ENCODE measurements at regions not wholly inside any gene's neighbourhood (a gene's known extent, or its start where the extent isn't known, plus 50 kb on each side); places are given as distances from the start of the nearest gene placed in this dataset.
A peak's percentile ranks its signal among the peaks of the same experiment; 100 is the strongest.

DNA sequence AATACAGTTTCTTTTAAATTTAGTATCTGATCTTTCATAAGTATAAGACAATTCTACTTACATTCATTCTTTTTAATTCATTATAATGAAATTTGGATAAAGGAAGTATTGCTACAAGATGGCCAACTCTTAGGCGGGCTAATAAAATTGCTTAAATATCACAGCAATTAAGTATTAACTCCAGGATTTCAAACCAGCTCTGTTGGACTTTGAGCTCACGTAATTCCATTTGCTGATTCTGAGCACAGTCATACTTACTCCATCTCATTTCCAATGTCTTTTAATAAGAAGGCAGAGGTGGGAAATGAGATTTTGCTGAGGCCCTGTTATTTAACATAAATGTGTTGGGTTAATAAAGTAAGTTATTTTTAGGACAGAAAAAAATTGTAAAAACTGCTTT lies 748.1 kb downstream of the KCNA4 start:
- DNase-seq (ENCODE audit: low read depth), result no peak
- Histone ChIP-seq H3K9ac (ENCODE audit: low read length) (no peak overlapping the region), H3K4me1 (ENCODE audit: control insufficient read depth, insufficient read depth, low read length) (peaks cover 4% of the 10 kb centered on the region), H3K4me3 (ENCODE audit: low read length) (no peak overlapping the region), H3K9me3 (ENCODE audit: control insufficient read depth, low read length) (no peaks in the 10 kb centered on the region), H3K27me3 (replicated peaks; ENCODE audit: control insufficient read depth, insufficient read depth, low read length) (no peaks in the 10 kb centered on the region), H3K36me3 (ENCODE audit: control insufficient read depth, insufficient read depth, low read length, severe bottlenecking) (no peaks in the 10 kb centered on the region)

- no peak overlapping the region for H3K9ac ChIP-seq (ENCODE audit: low read length)
- H3K4me1 ChIP-seq (ENCODE audit: control insufficient read depth, insufficient read depth, low read length), result peaks cover 4% of the 10 kb centered on the region
- no peak for DNase-seq (ENCODE audit: low read depth)
- H3K36me3 ChIP-seq (ENCODE audit: control insufficient read depth, insufficient read depth, low read length, severe bottlenecking), result no peaks in the 10 kb centered on the region
- no peaks in the 10 kb centered on the region for H3K9me3 ChIP-seq (ENCODE audit: control insufficient read depth, low read length)
- H3K27me3 ChIP-seq (replicated peaks; ENCODE audit: control insufficient read depth, insufficient read depth, low read length), result no peaks in the 10 kb centered on the region
- H3K4me3 ChIP-seq (ENCODE audit: low read length), result no peak overlapping the region
Observed at GRCh38 chr11:29265792-29266191, 751.0 kb downstream of the KCNA4 start.

DNA sequence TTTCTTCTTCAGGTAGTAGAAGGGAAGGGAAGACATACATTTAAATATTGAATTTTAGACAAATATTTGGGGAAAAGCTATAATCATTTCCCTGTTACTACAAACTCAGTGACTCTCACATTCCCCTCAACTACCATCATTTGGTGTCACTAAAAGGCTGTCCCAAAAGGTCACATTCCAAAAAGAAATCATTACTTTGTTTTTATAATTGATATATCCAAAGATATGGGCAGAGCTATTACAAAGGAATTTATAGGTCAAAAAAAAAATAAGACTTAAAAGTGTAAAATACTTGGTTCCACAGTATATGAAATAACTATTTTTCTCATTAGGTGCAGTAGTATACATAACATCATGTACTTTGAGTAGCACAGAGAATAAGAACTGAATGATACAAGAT lies 751.4 kb downstream of the KCNA4 start:
- Histone ChIP-seq H3K27me3 (replicated peaks; ENCODE audit: control insufficient read depth, insufficient read depth, low read length) (no peaks in the 10 kb centered on the region), H3K9me3 (ENCODE audit: control insufficient read depth, low read length) (no peaks in the 10 kb centered on the region), H3K9ac (ENCODE audit: low read length) (no peak overlapping the region), H3K36me3 (ENCODE audit: control insufficient read depth, insufficient read depth, low read length, severe bottlenecking) (no peaks in the 10 kb centered on the region), H3K4me3 (ENCODE audit: low read length) (no peak overlapping the region), H3K4me1 (ENCODE audit: control insufficient read depth, insufficient read depth, low read length) (peaks cover 4% of the 10 kb centered on the region)
- DNase-seq (ENCODE audit: low read depth), result no peak

DNA sequence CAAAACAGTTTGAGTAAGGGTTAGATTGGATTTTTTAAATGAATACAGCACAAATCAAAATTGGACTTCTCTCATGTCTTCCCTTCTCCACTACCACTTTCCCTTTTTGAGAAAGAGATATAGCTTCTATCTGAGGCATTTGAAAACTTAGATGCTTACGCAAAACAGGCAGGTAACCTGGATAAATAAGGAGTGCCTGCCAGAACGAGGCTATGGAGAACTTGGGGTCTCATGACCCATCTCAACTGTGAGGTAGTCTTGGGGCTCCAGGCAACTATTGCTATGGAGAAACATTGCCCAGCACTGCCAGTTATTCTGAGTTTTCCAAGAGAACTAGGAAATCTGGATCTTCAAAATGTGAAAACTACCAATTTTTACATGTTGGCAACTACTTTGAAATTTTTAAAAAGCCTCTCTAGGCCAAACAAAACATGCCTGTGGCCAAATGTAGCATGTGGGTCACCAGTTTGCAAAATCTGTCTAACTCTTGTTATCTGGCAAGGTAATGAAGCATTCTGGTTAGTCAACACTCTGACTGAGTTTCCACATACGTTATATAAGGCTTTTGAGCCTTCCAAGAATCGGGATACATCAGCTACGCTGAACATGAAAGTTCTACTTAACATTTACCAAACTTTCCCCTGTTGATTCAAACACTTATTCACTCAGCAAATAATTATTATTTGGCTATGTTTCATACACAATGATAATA lies 752.7 kb downstream of the KCNA4 start:
- Histone ChIP-seq H3K4me1 (ENCODE audit: control insufficient read depth, insufficient read depth, low read length) (peaks cover 4% of the 10 kb centered on the region), H3K4me3 (ENCODE audit: low read length) (no peak overlapping the region), H3K36me3 (ENCODE audit: control insufficient read depth, insufficient read depth, low read length, severe bottlenecking) (no peaks in the 10 kb centered on the region), H3K9ac (ENCODE audit: low read length) (no peak overlapping the region), H3K27me3 (replicated peaks; ENCODE audit: control insufficient read depth, insufficient read depth, low read length) (no peaks in the 10 kb centered on the region), H3K9me3 (ENCODE audit: control insufficient read depth, low read length) (peaks cover 3% of the 10 kb centered on the region)
- DNase-seq (ENCODE audit: low read depth), result peak; percentile 13

DNA sequence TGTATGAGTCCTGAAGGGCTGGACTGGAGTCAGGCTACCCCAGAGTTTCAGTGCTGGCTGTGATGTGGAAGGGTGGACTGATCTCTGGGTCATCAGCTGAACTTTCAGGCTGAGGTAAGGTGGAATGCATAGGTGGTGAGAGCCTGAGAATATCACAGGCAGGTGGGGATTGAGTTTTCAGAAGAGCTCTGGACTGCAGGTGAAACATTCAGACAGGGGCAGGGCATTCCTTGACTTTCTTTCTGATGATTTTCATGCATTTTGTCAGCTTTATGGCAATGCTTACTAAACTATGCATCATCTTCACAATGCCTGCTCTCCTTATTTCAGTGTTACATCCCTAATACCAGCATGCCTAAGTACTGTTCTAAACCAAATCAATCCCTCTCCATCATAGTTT lies 755.0 kb downstream of the KCNA4 start:
- no peak overlapping the region for H3K9ac ChIP-seq (ENCODE audit: low read length)
- H3K9me3 ChIP-seq (ENCODE audit: control insufficient read depth, low read length), result peaks cover 9% of the 10 kb centered on the region
- no peak overlapping the region for H3K4me3 ChIP-seq (ENCODE audit: low read length)
- H3K27me3 ChIP-seq (replicated peaks; ENCODE audit: control insufficient read depth, insufficient read depth, low read length), result no peaks in the 10 kb centered on the region
- no peak for DNase-seq (ENCODE audit: low read depth)
- H3K4me1 ChIP-seq (ENCODE audit: control insufficient read depth, insufficient read depth, low read length), result peaks cover 4% of the 10 kb centered on the region
- H3K36me3 ChIP-seq (ENCODE audit: control insufficient read depth, insufficient read depth, low read length, severe bottlenecking), result no peaks in the 10 kb centered on the region

DNA sequence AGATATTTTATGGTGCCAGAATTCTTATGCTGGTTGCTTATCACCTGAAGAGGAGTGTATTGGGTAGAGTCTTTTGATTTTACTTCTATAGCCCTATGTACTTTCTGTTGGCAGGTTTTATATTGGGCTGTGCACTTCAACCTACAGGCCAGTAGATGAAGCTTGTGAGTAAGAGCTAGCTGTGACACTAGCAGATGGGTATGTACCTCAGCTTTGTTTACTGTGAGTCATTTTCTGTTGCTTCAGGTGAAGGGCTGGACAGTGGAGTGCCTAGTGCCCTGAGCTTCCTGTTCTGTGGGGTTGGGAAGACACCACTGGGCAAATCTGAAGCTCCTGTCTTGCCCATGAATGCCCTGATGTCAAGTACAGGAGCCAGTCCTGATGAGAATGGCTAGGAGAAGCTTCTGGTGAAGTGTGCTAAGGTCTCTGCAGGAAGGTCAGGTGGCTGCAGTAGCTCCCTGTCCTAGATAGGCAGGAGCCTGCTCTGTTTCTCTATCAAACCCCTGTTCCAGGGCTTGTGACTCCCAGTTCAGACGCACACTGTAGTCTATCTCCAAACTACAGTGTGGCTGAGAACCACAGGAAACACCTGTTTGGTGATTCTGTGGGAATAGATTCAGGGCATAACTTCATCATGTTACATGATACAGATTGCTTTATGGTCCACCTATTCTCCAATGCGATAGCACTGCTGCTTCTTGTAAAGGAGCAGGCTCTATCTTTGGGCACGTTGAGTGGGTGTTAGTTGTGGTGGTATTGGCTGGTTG lies 755.7 kb downstream of the KCNA4 start:
- Histone ChIP-seq H3K36me3 (ENCODE audit: control insufficient read depth, insufficient read depth, low read length, severe bottlenecking) (no peaks in the 10 kb centered on the region), H3K4me1 (ENCODE audit: control insufficient read depth, insufficient read depth, low read length) (peaks cover 4% of the 10 kb centered on the region), H3K9me3 (ENCODE audit: control insufficient read depth, low read length) (peaks cover 9% of the 10 kb centered on the region), H3K4me3 (ENCODE audit: low read length) (no peak overlapping the region), H3K27me3 (replicated peaks; ENCODE audit: control insufficient read depth, insufficient read depth, low read length) (no peaks in the 10 kb centered on the region), H3K9ac (ENCODE audit: low read length) (no peak overlapping the region)
- DNase-seq (ENCODE audit: low read depth), result no peak

GRCh38 chr11:29258411-29258810 lies 758.4 kb downstream of the KCNA4 start:
- H3K27me3 ChIP-seq (replicated peaks; ENCODE audit: control insufficient read depth, insufficient read depth, low read length), result no peaks in the 10 kb centered on the region
- DNase-seq (ENCODE audit: low read depth), result no peak
- no peaks in the 10 kb centered on the region for H3K36me3 ChIP-seq (ENCODE audit: control insufficient read depth, insufficient read depth, low read length, severe bottlenecking)
- H3K4me1 ChIP-seq (ENCODE audit: control insufficient read depth, insufficient read depth, low read length), result no peaks in the 10 kb centered on the region
- H3K4me3 ChIP-seq (ENCODE audit: low read length), result no peak overlapping the region
- no peak overlapping the region for H3K9ac ChIP-seq (ENCODE audit: low read length)
- peaks cover 9% of the 10 kb centered on the region for H3K9me3 ChIP-seq (ENCODE audit: control insufficient read depth, low read length)

DNA sequence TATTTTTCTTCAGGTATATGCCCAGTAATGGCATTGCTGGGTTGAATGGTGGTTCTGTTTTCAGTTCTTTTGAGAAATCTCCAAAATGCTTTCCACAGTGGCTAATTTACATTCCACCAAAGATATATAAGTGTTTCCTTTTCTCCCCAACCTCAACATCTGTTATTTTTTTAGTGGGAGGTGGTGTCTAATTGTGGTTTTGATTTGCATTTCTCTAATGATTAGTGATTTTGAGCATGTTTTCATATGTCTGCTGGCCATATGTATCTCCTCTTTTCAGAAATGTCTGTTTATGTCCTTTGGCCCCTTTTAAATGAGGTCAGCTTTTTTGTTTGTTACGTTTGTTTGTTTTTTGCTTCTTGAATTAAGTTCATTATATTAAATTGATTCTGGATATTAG lies 760.2 kb downstream of the KCNA4 start:
- no peaks in the 10 kb centered on the region for H3K36me3 ChIP-seq (ENCODE audit: control insufficient read depth, insufficient read depth, low read length, severe bottlenecking)
- H3K9me3 ChIP-seq (ENCODE audit: control insufficient read depth, low read length), result peaks cover 9% of the 10 kb centered on the region
- no peak for DNase-seq (ENCODE audit: low read depth)
- H3K4me1 ChIP-seq (ENCODE audit: control insufficient read depth, insufficient read depth, low read length), result no peaks in the 10 kb centered on the region
- H3K9ac ChIP-seq (ENCODE audit: low read length), result no peak overlapping the region
- H3K27me3 ChIP-seq (replicated peaks; ENCODE audit: control insufficient read depth, insufficient read depth, low read length), result no peaks in the 10 kb centered on the region
- no peak overlapping the region for H3K4me3 ChIP-seq (ENCODE audit: low read length)

DNA sequence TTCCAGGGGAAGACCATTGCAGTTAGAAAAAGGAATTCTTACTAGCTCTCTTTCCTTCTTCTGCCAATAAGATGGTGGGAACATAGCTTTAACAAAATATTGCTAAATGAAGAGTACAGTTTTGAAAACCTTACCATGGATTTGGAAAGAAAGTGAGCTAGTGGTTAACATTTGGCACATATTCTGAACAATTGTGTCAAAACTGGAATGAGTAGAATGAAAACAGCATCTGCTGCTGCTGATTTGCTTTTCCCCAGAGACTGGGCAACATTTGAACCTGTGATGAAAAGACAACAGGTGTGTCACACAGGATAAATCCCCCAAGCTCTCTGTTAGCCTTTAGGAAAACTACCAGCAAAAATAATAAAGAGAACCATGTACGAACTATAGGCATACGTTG lies 761.4 kb downstream of the KCNA4 start:
- DNase-seq (ENCODE audit: low read depth), result no peak
- Histone ChIP-seq H3K4me3 (ENCODE audit: low read length) (no peak overlapping the region), H3K9ac (ENCODE audit: low read length) (no peak overlapping the region), H3K9me3 (ENCODE audit: control insufficient read depth, low read length) (peaks cover 9% of the 10 kb centered on the region), H3K36me3 (ENCODE audit: control insufficient read depth, insufficient read depth, low read length, severe bottlenecking) (no peaks in the 10 kb centered on the region), H3K4me1 (ENCODE audit: control insufficient read depth, insufficient read depth, low read length) (no peaks in the 10 kb centered on the region), H3K27me3 (replicated peaks; ENCODE audit: control insufficient read depth, insufficient read depth, low read length) (no peaks in the 10 kb centered on the region)

GRCh38 chr11:29251738-29252137 lies 765.1 kb downstream of the KCNA4 start:
- Histone ChIP-seq H3K36me3 (ENCODE audit: control insufficient read depth, insufficient read depth, low read length, severe bottlenecking) (no peaks in the 10 kb centered on the region), H3K4me1 (ENCODE audit: control insufficient read depth, insufficient read depth, low read length) (no peaks in the 10 kb centered on the region), H3K27me3 (replicated peaks; ENCODE audit: control insufficient read depth, insufficient read depth, low read length) (no peaks in the 10 kb centered on the region), H3K4me3 (ENCODE audit: low read length) (no peak overlapping the region), H3K9ac (ENCODE audit: low read length) (no peak overlapping the region), H3K9me3 (ENCODE audit: control insufficient read depth, low read length) (no peaks in the 10 kb centered on the region)
- DNase-seq (ENCODE audit: low read depth), result no peak

GRCh38 chr11:29249713-29250112 lies 767.1 kb downstream of the KCNA4 start:
- Histone ChIP-seq H3K27me3 (replicated peaks; ENCODE audit: control insufficient read depth, insufficient read depth, low read length) (no peaks in the 10 kb centered on the region), H3K36me3 (ENCODE audit: control insufficient read depth, insufficient read depth, low read length, severe bottlenecking) (no peaks in the 10 kb centered on the region), H3K9ac (ENCODE audit: low read length) (no peak overlapping the region), H3K9me3 (ENCODE audit: control insufficient read depth, low read length) (no peaks in the 10 kb centered on the region), H3K4me1 (ENCODE audit: control insufficient read depth, insufficient read depth, low read length) (no peaks in the 10 kb centered on the region), H3K4me3 (ENCODE audit: low read length) (no peak overlapping the region)
- no peak for DNase-seq (ENCODE audit: low read depth)
